ENCODE measurements at regions not wholly inside any gene's neighbourhood (a gene's known extent, or its start where the extent isn't known, plus 50 kb on each side); places are given as distances from the start of the nearest gene placed in this dataset.

- Histone ChIP-seq H3K79me2 (ENCODE audit: control insufficient read depth in 1 of 2, insufficient read depth in 2 of 2, low read length in 2 of 2) (no peaks in the 10 kb centered on the region), H3K23me2 (ENCODE audit: low read depth, low read length) (no peaks in the 10 kb centered on the region), H2BK12ac (ENCODE audit: low read depth, low read length) (no peak overlapping the region), H4K20me1 (replicated peaks in 1 of 2; ENCODE audit: control insufficient read depth in 1 of 2, insufficient read depth in 2 of 2, low read length in 2 of 2) (no peaks in the 10 kb centered on the region), H3K9me3 (ENCODE audit: insufficient read depth in 2 of 2, low read depth in 1 of 2, low read length in 1 of 2) (no peaks in the 10 kb centered on the region), H2BK20ac (ENCODE audit: low read length) (no peak overlapping the region), H3K27me3 (replicated peaks in 1 of 4; ENCODE audit: control insufficient read depth in 3 of 4, extremely low read depth in 1 of 4, insufficient read depth in 3 of 4, low read length in 3 of 4) (no peaks in the 10 kb centered on the region), H3K14ac (ENCODE audit: insufficient read length) (no peak overlapping the region), H2BK120ac (replicated peaks; ENCODE audit: low read depth, low read length) (no peak overlapping the region), H3K4ac (replicated peaks; ENCODE audit: insufficient read length, low read depth, low read length) (no peak overlapping the region), H2AK5ac (ENCODE audit: low read depth, low read length) (no peak overlapping the region), H3K56ac (replicated peaks; ENCODE audit: insufficient read length, low read depth, low read length) (no peak overlapping the region), H3K23ac (ENCODE audit: insufficient read length) (no peak overlapping the region), H4K91ac (replicated peaks; ENCODE audit: insufficient read length, low read length) (no peak overlapping the region), H3K9ac (replicated peaks in 1 of 4; ENCODE audit: extremely low read depth in 1 of 4, low read depth in 3 of 4, low read length in 3 of 4) (no peak overlapping the region), H4K5ac (ENCODE audit: insufficient read length, low read depth, low read length) (no peak overlapping the region), H3K4me2 (ENCODE audit: insufficient read depth in 1 of 2, low read depth in 2 of 2, low read length in 2 of 2) (no peak overlapping the region), H3K18ac (ENCODE audit: extremely low read depth, low read length) (no peak overlapping the region), H3K4me3 (ENCODE audit: extremely low read depth in 1 of 4, insufficient read depth in 2 of 4, low read depth in 3 of 4, low read length in 4 of 4) (no peak overlapping the region), H3K27ac (ENCODE audit: low read depth, low read length) (no peak overlapping the region), H3K36me3 (ENCODE audit: control insufficient read depth in 2 of 4, insufficient read depth in 4 of 4, low read length in 3 of 4) (no peaks in the 10 kb centered on the region), H2BK15ac (ENCODE audit: low read length) (no peak overlapping the region), H3K79me1 (ENCODE audit: low read depth, low read length) (no peaks in the 10 kb centered on the region), H2BK5ac (ENCODE audit: low read depth, low read length) (no peak overlapping the region), H3K4me1 (replicated peaks in 1 of 4; ENCODE audit: control insufficient read depth in 3 of 4, insufficient read depth in 4 of 4, low read length in 3 of 4) (no peaks in the 10 kb centered on the region), H2AFZ (ENCODE audit: low read length) (no peak overlapping the region), H4K8ac (ENCODE audit: extremely low read depth, insufficient read depth, low read length) (no peak overlapping the region)
- DNase-seq (ENCODE audit: low read depth in 1 of 2, low spot score in 2 of 2): no peak
- FAIRE-seq: no peak
- ChIA-PET CTCF (ENCODE audit: partially characterized antibody) (no interaction called here), POLR2A (ENCODE audit: partially characterized antibody) (no interaction called here)
- WGBS, 2 experiments (ENCODE audit: extremely low coverage in 1 of 2, insufficient coverage in 1 of 2, insufficient read length in 1 of 2, insufficient replicate concordance in 2 of 2, low coverage in 1 of 2, low lambda C conversion rate in 2 of 2, missing lambda C conversion rate in 1 of 2): 89% methylated on average over 3 of the region's 3 CpGs; no CpG with 5 or more reads in 1 of the 2 experiments
- TF ChIP-seq JUN (IDR thresholded peaks at IDR 0.05; ENCODE audit: low read depth, low read length) (no peak), SP4 (IDR thresholded peaks at IDR 0.05; ENCODE audit: low read length) (no peak), SAP30 (IDR thresholded peaks at IDR 0.05; ENCODE audit: insufficient read depth, insufficient replicate concordance, low read length) (no peak), CBX5 (IDR thresholded peaks at IDR 0.05; ENCODE audit: low read depth, low read length) (no peak), JUND (IDR thresholded peaks at IDR 0.05; ENCODE audit: low read length) (no peak), GABPA (IDR thresholded peaks at IDR 0.05; ENCODE audit: borderline replicate concordance, insufficient read depth, low read length) (no peak), POLR2AphosphoS5 (IDR thresholded peaks at IDR 0.05; ENCODE audit: low read depth, low read length) (no peak), BACH1 (IDR thresholded peaks at IDR 0.05; ENCODE audit: low read length) (no peak), ZNF274 (IDR thresholded peaks at IDR 0.05; ENCODE audit: borderline replicate concordance, extremely low read depth, low read length) (no peak), YY1 (IDR thresholded peaks at IDR 0.05; ENCODE audit: low read depth, low read length) (no peak), KDM4A (IDR thresholded peaks at IDR 0.05; ENCODE audit: low read depth, low read length, severe bottlenecking) (no peak), CHD1 (IDR thresholded peaks at IDR 0.05; ENCODE audit: low read depth, low read length) (no peak), FOSL1 (IDR thresholded peaks at IDR 0.05; ENCODE audit: insufficient read depth, low read depth, low read length) (no peak), CTBP2 (IDR thresholded peaks at IDR 0.05; ENCODE audit: borderline replicate concordance, insufficient read depth, insufficient read length, low read length) (no peak), RBBP5 (IDR thresholded peaks at IDR 0.05; ENCODE audit: borderline replicate concordance, low read depth, low read length) (no peak)
Measured at GRCh38 chrX:44667771-44668170, 125.1 kb upstream of the FUNDC1 start.
